ENCODE measurements at regions not wholly inside any gene's neighbourhood (a gene's known extent, or its start where the extent isn't known, plus 50 kb on each side); places are given as distances from the start of the nearest gene placed in this dataset.

- TF ChIP-seq MAX (IDR thresholded peaks at IDR 0.05; ENCODE audit: low read depth, low read length): no peak
- TF ChIP-seq CTCF (IDR thresholded peaks at IDR 0.05 in 2 of 3, conservative IDR thresholded peaks at IDR 0.05 in 1 of 3; ENCODE audit: control insufficient read depth in 2 of 3, extremely low read depth in 1 of 3, insufficient read depth in 1 of 3, low read depth in 3 of 3, low read length in 3 of 3): no peak
- no peak for TF ChIP-seq POLR2A (IDR thresholded peaks at IDR 0.05; ENCODE audit: low read depth, low read length)
- no peak for TF ChIP-seq RAD21 (IDR thresholded peaks at IDR 0.05; ENCODE audit: insufficient read depth, low read depth, low read length)
- no peak for TF ChIP-seq EZH2 (IDR thresholded peaks at IDR 0.05; ENCODE audit: borderline replicate concordance, control insufficient read depth, low read depth, low read length)
- TF ChIP-seq E2F8 (IDR thresholded peaks at IDR 0.05; ENCODE audit: low read depth, partially characterized antibody): no peak
- no peak for TF ChIP-seq CEBPZ (IDR thresholded peaks at IDR 0.05; ENCODE audit: low read depth, low read length)
- no peak for TF ChIP-seq PRDM15 (CRISPR knock-in tag; IDR thresholded peaks at IDR 0.05)
- no peak for TF ChIP-seq GABPA (IDR thresholded peaks at IDR 0.05; ENCODE audit: low read depth)
- TF ChIP-seq JUND (IDR thresholded peaks at IDR 0.05; ENCODE audit: low read depth, low read length): no peak
- no peak for TF ChIP-seq ATF2 (IDR thresholded peaks at IDR 0.05; ENCODE audit: low read length)
- no peak for TF ChIP-seq SIN3A (IDR thresholded peaks at IDR 0.05; ENCODE audit: low read depth, low read length)
Observed at GRCh38 chr4:158395889-158396288, 125.8 kb upstream of the RXFP1 start.

Measured in GM12878 (cell line).